SK-N-SH (cell line): ENCODE measurements at regions not wholly inside any gene's neighbourhood (a gene's known extent, or its start where the extent isn't known, plus 50 kb on each side); places are given as distances from the start of the nearest gene placed in this dataset.
A peak's percentile ranks its signal among the peaks of the same experiment; 100 is the strongest.

ENCODE experiments used
- CTCF ChIA-PET: fragments of 300-600, 350-600 bp; formaldehyde crosslinking; extraction: SDS; loops from one replicate; lab custom pipeline; 2021; lab: Yijun Ruan, JAX
- POLR2A ChIA-PET: fragments of 350-600 bp; sonication (Branson Sonifier 250); formaldehyde crosslinking; extraction: SDS; loops from one replicate; lab custom pipeline; 2020; ENCODE audit warnings: antibody characterized with exemption, inconsistent platforms; lab: Yijun Ruan, JAX
- DNase-seq: peaks from one replicate; pipeline ENCODE4 v3.0.0; 2012
- H2AFZ ChIP-seq: fragments of 200-600 bp; sonication (generic); 2 replicates; pipeline ENCODE4 v1.8.1; 2016; ENCODE audit warnings: antibody characterized with exemption, mild to moderate bottlenecking, low read depth
- H3F3A ChIP-seq: fragments of 200-600 bp; sonication (generic); replicated peaks from 2 replicates; pipeline ENCODE3; 2016; ENCODE audit warnings: antibody characterized with exemption, mild to moderate bottlenecking; ENCODE audit not compliant: insufficient read depth
- H3K27ac ChIP-seq, 2 experiments: fragments of 200-500 bp in 1 of 2; fragments of 200-600 bp in 1 of 2; sonication (Bioruptor generic) in 1 of 2; sonication (generic), shearing (Covaris generic) in 1 of 2; 2 replicates each; pipeline versions ENCODE4 v1.5.1 to v1.6.1; 2014 to 2016; ENCODE audit warnings: low read depth in 2 of 2, inconsistent platforms in 1 of 2, low read length in 1 of 2, mild to moderate bottlenecking in 1 of 2, mixed read lengths in 1 of 2
- H3K27me3 ChIP-seq: fragments of 200-600 bp; sonication (generic), shearing (Covaris generic); 2 replicates; pipeline ENCODE4 v1.6.1; 2016; ENCODE audit warnings: mixed run types; ENCODE audit not compliant: insufficient read depth
- H3K36me3 ChIP-seq, 2 experiments: fragments of 200-500 bp in 1 of 2; fragments of 200-600 bp in 1 of 2; sonication (Bioruptor generic) in 1 of 2; sonication (generic) in 1 of 2; replicated peaks in 1 of 2; 2 replicates each; pipeline versions ENCODE3 to v1.5.1; 2014 to 2016; ENCODE audit warnings: low read length in 1 of 2, mild to moderate bottlenecking in 1 of 2; ENCODE audit not compliant: insufficient read depth in 2 of 2, control insufficient read depth in 1 of 2
- H3K4me1 ChIP-seq, 2 experiments: fragments of 200-500 bp in 1 of 2; fragments of 200-600 bp in 1 of 2; sonication (Bioruptor generic) in 1 of 2; sonication (generic), shearing (Covaris generic) in 1 of 2; 2 replicates each; pipeline versions ENCODE4 v1.5.1 to v1.6.1; 2014 to 2016; ENCODE audit warnings: low read depth in 1 of 2, low read length in 1 of 2, mixed run types in 1 of 2; ENCODE audit not compliant: insufficient read depth in 2 of 2, control insufficient read depth in 1 of 2
- H3K4me2 ChIP-seq: fragments of 200-600 bp; sonication (generic), shearing (Covaris generic); 2 replicates; pipeline ENCODE4 v1.6.1; 2017; ENCODE audit warnings: mixed run types
- H3K4me3 ChIP-seq, 2 experiments: fragments of 200-500 bp in 1 of 2; fragments of 200-600 bp in 1 of 2; sonication (Bioruptor generic) in 1 of 2; sonication (generic), shearing (Covaris generic) in 1 of 2; 2 replicates each; pipeline versions ENCODE4 v1.5.1 to v1.8.1; 2014 to 2016; ENCODE audit warnings: low read depth in 2 of 2, inconsistent platforms in 1 of 2, low read length in 1 of 2, mild to moderate bottlenecking in 1 of 2, mixed read lengths in 1 of 2, moderate library complexity in 1 of 2
- H3K79me2 ChIP-seq: fragments of 200-600 bp; sonication (generic); 2 replicates; pipeline ENCODE4 v1.8.1; 2017; ENCODE audit warnings: mild to moderate bottlenecking; ENCODE audit not compliant: insufficient read depth
- H3K9ac ChIP-seq: fragments of 200-600 bp; sonication (generic); 2 replicates; pipeline ENCODE4 v1.6.1; 2017; ENCODE audit warnings: mixed run types
- H3K9me2 ChIP-seq: fragments of 200-600 bp; sonication (generic); 2 replicates; pipeline ENCODE4 v1.6.1; 2017; ENCODE audit warnings: mixed run types
- H3K9me3 ChIP-seq: fragments of 200-600 bp; sonication (generic); 2 replicates; pipeline ENCODE4 v1.6.1; 2017; ENCODE audit warnings: mixed run types, mild to moderate bottlenecking, moderate library complexity
- H4K20me1 ChIP-seq: fragments of 200-600 bp; sonication (generic); 2 replicates; pipeline ENCODE4 v1.6.1; 2017; ENCODE audit warnings: mild to moderate bottlenecking, mixed run types; ENCODE audit not compliant: insufficient read depth
- EP300 ChIP-seq, 2 experiments: IDR thresholded peaks; 2 replicates each; pipeline versions ENCODE4 v1.4.0 to v1.6.1; 2012; ENCODE audit warnings: borderline replicate concordance in 1 of 2, low read depth in 1 of 2, low read length in 1 of 2
- FOXM1 ChIP-seq: IDR thresholded peaks from 2 replicates; pipeline ENCODE4 v1.4.0; 2012; ENCODE audit warnings: low read depth, mild to moderate bottlenecking
- GATA2 ChIP-seq: sonication (generic); formaldehyde crosslinking; IDR thresholded peaks from 2 replicates; pipeline ENCODE4 v1.5.0; 2020; ENCODE audit warnings: mild to moderate bottlenecking, missing genetic modification reagents
- MEF2A ChIP-seq: IDR thresholded peaks from 2 replicates; pipeline ENCODE4 v1.4.0; 2012; ENCODE audit warnings: low read depth, borderline replicate concordance
- NFIC ChIP-seq: IDR thresholded peaks from 2 replicates; pipeline ENCODE4 v1.4.0; 2012; ENCODE audit warnings: borderline replicate concordance
- NRF1 ChIP-seq: IDR thresholded peaks from 2 replicates; pipeline ENCODE4 v1.6.1; 2012; ENCODE audit warnings: low read depth, mild to moderate bottlenecking, low read length
- PBX3 ChIP-seq: IDR thresholded peaks from 2 replicates; pipeline ENCODE4; 2012
- RFX5 ChIP-seq: IDR thresholded peaks from 2 replicates; pipeline ENCODE4 v1.6.1; 2012; ENCODE audit warnings: mild to moderate bottlenecking, improper control_type of control experiment, low read length
- RXRA ChIP-seq: IDR thresholded peaks from 2 replicates; pipeline ENCODE4 v1.4.0; 2012; ENCODE audit warnings: low read depth, mild to moderate bottlenecking, borderline replicate concordance
- TAF1 ChIP-seq: IDR thresholded peaks from 2 replicates; pipeline ENCODE4 v1.6.1; 2012; ENCODE audit warnings: low read depth, mild to moderate bottlenecking, low read length, moderate library complexity, borderline replicate concordance
- USF1 ChIP-seq: IDR thresholded peaks from 2 replicates; pipeline ENCODE4 v1.4.0; 2012; ENCODE audit warnings: low read depth, borderline replicate concordance
- ZBTB33 ChIP-seq: IDR thresholded peaks from 2 replicates; pipeline ENCODE4 v1.4.0; 2012; ENCODE audit warnings: low read depth, borderline replicate concordance
- WGBS: methylation state at CpG from one replicate; pipeline ENCODE4 v1.1.6; 2017; ENCODE audit warnings: low lambda C conversion rate; 5-methylcytosine and 5-hydroxymethylcytosine counted together

DNA sequence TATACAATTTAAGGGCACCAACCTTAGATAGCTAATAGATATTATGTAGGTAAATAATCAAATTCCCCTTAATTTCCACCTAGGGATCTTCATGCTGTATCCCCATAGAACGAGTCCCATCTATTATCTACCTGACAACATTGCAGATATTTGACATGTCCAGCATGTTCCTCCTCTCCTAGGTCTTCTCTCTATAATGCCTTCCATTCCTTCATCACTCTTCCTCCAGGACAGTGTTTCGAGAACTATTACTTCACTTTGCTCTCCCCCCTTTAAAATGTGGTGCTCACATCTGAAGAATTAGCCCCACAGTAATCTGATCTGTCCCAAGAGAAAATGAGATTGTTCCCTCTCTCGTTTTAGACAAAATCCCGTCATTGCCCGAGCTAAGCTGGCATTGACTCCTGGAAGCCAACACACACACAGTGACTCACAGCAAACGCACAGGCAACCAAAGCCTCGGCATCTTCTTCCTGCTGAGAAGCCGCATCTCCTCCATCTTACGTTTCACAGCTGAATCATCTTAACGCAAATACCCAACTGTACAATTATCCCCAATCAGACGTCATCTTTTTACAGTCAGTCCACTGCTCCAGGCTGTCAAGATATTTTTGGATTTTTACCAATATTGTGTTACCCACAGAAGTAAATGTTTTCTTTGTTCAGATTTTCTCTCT, 162.9 kb upstream of the AGAP1 start (continued):
- TF ChIP-seq RFX5 (no peak), TAF1 (no peak), GATA2 (CRISPR knock-in tag) (no peak), EP300 (IDR thresholded peaks at IDR 0.05; ENCODE audit: borderline replicate concordance in 1 of 2, low read depth in 1 of 2, low read length in 1 of 2) (peak in 1 of 2 experiments; percentile 39; a peak in 1 of 4 replicates), PBX3 (peak; percentile 7; the same call in 1 of the 2 replicates), NFIC (peak; percentile 70; the same call in 1 of the 2 replicates), FOXM1 (no peak), MEF2A (no peak; the same call in 1 of the 2 replicates), NRF1 (no peak), RXRA (no peak)

DNA sequence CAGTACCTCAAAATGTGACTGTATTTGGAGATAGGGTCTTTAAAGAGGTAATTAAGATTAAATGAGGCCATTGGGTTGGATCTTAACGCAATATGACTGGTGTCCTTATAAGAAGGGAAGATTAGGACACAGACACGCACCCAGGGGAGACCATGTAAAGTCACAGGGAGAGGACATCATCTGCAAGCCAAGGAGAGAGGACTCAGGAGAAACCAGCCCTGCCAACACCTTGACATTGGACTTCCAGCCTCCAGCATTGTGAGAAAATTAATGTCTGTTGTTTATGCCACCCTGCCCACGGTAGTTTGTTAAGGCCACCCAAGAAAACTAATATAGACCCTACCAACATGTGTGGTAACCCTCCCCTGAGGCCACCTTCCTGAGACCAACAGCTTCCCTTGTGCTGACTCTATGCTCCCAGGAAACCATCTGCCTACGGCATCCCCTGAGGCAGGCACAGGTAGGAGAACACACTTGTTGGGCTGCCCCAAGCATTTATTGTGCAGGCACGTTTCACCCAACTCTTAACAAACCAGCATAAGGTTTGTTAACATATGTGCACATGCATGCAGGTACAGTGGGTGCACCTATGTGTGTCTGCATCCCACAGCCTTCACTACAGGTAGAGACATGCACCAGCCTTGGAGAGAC, 161.5 kb upstream of the AGAP1 start:
- WGBS, result 59% methylated on average over 5 of the region's 5 CpGs
- H3K27me3 ChIP-seq, result no peaks in the 10 kb centered on the region; the same call in 1 of the 2 replicates
- POLR2A ChIA-PET, result no interaction called here
- H3K9me3 ChIP-seq, result no peaks in the 10 kb centered on the region
- no peaks in the 10 kb centered on the region for H3K36me3 ChIP-seq
- H3K4me1 ChIP-seq, result no peaks in the 10 kb centered on the region
- no peak overlapping the region for H3K27ac ChIP-seq
- peaks cover 5% of the 10 kb centered on the region for H3F3A ChIP-seq
- no peak for DNase-seq
- H3K4me3 ChIP-seq, result no peak overlapping the region
- H2AFZ ChIP-seq, result no peak overlapping the region
- CTCF ChIA-PET, result no interaction called here
- no peaks in the 10 kb centered on the region for H4K20me1 ChIP-seq
- no peaks in the 10 kb centered on the region for H3K9me2 ChIP-seq
- TF ChIP-seq GATA2 (CRISPR knock-in tag) (no peak), ZBTB33 (no peak), NRF1 (no peak), USF1 (no peak)
- H3K4me2 ChIP-seq, result no peak overlapping the region
- no peaks in the 10 kb centered on the region for H3K79me2 ChIP-seq
- no peak overlapping the region for H3K9ac ChIP-seq
